ENCODE measurements at regions not wholly inside any gene's neighbourhood (a gene's known extent, or its start where the extent isn't known, plus 50 kb on each side); places are given as distances from the start of the nearest gene placed in this dataset.

DNA sequence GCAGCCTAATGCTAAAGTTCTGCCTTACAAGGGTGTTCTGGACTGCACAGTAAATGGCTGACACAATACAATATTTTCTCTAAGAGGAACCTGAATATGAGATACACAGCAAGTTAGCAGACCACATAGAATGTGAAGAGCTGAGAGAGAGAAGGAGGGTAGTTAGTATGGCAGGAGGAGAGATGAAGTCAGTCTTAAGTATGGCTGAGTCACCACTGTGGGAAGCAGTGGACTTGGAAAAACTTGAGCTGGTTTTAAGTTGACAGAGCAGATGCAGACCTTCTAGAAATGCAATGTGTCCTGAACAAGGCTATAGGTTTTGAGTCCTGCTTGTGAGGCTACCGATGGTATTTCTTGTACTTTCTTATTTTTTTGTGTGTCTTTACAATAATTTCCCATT, 172.5 kb downstream of the SH2D1A start:
- no peak for FAIRE-seq
- DNase-seq (ENCODE audit: insufficient read length, low spot score) = no peak

DNA sequence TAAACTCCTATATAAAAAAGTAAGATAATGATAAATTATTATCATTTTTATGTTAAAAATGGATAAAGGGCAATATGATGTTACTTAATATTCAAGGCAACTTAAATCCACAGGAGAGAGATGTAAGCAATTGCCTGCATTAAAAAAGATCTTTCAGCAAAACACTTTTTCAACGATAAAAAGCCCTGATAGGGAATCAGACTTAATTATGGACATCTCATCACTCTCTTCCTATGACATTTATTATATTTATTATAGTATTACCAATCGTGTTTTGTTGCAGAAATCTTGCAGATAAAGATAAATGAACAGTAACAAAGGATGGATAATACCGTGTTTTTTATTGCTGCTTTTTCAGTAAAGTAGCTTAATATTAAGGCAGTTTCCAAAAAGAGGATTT, 178.5 kb downstream of the SH2D1A start:
- FAIRE-seq (no peak), DNase-seq (ENCODE audit: insufficient read length, low spot score) (no peak)

DNA sequence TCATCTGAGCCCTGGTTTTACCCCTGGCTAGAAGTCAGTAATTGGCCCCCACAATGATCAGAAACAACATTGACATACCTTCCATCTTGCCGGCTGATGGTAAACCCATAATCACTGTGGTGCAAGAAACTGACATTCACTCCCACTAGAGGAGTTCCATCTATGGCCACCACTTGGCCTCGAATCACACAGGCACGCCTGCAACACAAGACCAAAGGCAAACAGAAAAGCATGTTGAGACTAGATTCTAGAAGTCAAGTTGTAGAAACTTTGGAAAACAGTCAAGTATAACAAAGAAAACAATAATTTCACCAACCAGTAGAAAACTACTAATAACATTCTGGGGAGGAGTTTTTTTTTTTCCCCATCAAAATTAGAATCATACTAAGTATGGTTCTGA, 183.4 kb downstream of the SH2D1A start:
- no peak for FAIRE-seq
- DNase-seq (ENCODE audit: insufficient read length, low spot score) = no peak

DNA sequence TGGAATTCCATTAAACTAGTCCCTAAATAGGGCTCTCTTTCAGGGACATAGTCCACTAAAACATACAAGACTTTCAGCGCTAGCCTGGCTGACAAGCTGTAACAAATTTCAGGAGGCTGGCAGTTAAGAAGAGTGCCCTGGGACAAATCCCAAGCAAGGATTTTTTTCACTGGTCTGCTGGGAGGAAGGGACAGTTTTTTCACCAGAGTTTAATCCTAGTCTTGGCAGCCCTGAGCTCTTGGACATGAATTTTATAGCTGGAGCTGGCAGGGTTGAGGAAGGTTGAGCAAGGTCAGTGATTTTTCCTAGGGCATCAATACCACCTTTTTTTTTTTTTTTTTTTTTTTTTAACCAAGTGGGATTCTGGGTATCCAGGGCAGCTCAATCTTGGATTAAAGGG, 184.4 kb downstream of the SH2D1A start:
- DNase-seq (ENCODE audit: insufficient read length, low spot score) = no peak
- FAIRE-seq = no peak

DNA sequence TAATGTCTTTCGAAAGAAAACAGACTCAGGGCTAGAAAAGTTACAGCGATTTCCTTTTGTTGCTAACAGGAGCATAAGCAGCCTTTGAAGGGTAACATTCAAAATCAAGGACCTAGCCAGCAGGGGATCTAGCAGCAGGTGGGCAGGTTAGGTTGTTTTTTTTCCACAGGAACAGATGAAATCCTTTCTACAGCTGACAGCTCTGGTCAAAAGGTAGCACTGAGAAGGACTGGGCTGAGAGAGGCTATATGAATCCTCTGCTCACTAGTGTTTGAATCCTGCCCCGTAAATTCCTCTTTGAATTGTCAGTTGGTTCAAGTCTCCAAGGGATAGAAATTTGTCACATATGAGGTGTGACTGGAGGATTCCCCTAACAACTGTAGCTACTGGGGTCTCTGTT, 188.2 kb downstream of the SH2D1A start:
- FAIRE-seq (no peak), DNase-seq (ENCODE audit: insufficient read length, low spot score) (no peak)

GRCh38 chrX:124540474-124540873, 194.1 kb downstream of the SH2D1A start:
- FAIRE-seq (no peak), DNase-seq (ENCODE audit: insufficient read length, low spot score) (no peak)

- no peak for DNase-seq (ENCODE audit: insufficient read length, low spot score)
- no peak for FAIRE-seq
These were observed 202.2 kb downstream of the SH2D1A start for GRCh38 chrX:124548571-124548970.

DNA sequence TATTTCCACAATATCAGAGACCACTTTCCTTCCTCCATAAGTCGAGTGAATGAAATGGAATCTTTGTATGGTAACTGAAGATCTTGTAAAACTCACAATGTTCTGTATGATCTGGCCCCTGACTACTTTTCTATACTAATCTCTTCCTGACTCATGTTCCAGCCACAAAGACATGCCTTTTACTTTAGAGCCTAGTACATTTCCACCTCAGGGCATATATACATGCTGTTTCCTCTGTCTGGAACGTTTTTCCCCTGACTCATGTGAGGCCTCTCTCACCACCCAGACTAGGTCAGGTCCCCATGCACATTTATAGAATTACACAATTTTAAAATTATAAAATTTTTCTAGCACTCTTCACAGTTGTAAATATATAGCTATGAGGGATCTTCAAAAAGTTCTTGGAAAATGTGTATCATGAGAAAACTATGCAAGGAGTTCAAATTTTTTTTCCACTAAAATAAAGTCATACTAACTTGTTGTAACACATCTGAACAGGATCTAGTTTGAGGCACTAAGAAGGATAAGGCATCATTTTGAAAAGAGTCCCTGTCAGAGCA, 208.8 kb downstream of the SH2D1A start:
- DNase-seq (ENCODE audit: insufficient read length, low spot score) = no peak
- FAIRE-seq = no peak

DNA sequence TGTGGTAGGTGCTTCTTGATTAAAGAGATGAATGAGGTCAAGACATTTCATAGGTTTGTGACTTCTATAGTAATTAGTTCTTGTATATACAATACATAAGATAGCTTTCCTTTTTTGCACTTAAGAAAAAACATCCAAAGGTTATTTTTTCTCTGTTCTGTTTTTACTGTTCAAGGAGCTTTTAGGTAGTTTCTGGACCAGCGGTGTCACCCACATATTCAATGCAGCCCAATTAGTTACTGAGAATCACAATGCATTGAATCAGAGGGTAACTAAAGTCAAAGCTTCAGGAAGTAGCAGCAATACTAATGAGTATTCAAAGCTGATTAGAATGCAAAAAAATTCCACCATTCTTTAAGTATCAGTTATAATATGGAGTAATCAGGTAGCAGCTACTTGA, 211.6 kb downstream of the SH2D1A start:
- FAIRE-seq = peak; percentile 37
- DNase-seq (ENCODE audit: insufficient read length, low spot score) = no peak

GRCh38 chrX:124573468-124573867, 227.1 kb downstream of the SH2D1A start:
- DNase-seq (ENCODE audit: insufficient read length, low spot score) = no peak
- FAIRE-seq = no peak

- FAIRE-seq (no peak), DNase-seq (ENCODE audit: insufficient read length, low spot score) (no peak)
These were observed 246.4 kb downstream of the SH2D1A start for GRCh38 chrX:124592744-124593143.

- no peak for FAIRE-seq
These were observed 247.8 kb downstream of the SH2D1A start for GRCh38 chrX:124594017-124594651.

DNA sequence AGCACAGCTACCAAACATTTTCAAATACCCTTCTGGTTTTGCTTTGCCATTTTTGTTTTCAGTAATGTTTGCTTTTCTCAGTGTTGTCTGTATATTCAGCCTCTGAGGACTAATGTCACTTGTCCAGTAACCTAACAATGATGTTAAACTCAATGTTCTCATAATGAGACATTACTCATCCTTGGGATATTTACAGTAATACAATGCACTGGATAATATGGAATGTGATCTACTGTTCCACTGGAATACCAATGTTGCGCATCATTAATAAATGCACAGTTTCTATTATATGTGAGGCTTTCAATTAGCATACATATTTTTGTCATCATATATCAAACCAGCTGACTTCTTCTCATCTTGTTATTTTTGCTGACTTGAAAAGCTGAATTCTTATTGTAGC, 259.1 kb downstream of the SH2D1A start:
- DNase-seq (ENCODE audit: insufficient read length, low spot score) (no peak), FAIRE-seq (no peak)

More at GRCh38 chrX:124594017-124594651, 247.8 kb downstream of the SH2D1A start:
- no peak for DNase-seq (ENCODE audit: insufficient read length, low spot score)

DNA sequence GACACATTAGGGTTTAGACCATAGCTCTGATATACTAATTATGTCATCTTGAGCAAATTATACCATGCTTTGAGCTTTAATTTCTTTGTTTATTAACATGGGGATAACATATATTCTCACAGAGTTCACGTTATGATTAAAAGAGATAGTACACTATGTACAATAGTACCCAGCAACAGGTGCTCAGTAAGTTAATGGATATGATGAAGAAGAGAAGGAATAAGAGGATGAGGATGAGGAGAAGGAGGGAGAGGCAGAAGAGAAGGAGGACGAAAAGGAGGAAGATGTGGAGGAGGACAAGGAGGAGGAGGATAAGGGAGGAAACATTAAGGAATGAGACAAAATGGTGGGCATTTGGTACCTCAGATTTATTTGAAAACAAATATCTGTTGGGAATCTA, 260.4 kb downstream of the SH2D1A start:
- FAIRE-seq (no peak), DNase-seq (ENCODE audit: insufficient read length, low spot score) (no peak)

- DNase-seq (ENCODE audit: insufficient read length, low spot score) (no peak), FAIRE-seq (no peak)
These were observed 273.3 kb downstream of the SH2D1A start for GRCh38 chrX:124619710-124620109.

DNA sequence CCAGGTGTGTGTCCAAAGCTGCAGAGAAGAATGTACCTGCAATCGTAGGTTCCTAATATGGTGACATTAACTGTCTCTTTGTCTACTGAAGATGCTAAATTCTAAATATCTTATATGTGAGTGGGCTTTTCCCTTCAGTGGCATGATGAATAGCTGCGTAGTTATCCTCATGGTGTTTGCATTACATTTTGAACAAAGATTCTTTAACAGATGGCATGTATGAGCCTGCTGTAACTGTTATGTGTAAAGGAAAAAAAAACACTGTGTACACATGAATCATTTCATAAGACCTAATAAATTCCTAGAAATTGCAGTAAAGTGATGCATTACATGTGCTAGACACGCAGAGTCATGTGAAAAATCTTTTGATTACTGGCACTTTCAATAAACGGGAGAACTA, 288.0 kb downstream of the SH2D1A start:
- no peak for FAIRE-seq

GRCh38 chrX:124641737-124642491, 295.6 kb downstream of the SH2D1A start:
- DNase-seq (ENCODE audit: insufficient read length, low spot score) = no peak
- FAIRE-seq = no peak

More for the DNA sequence above, 288.0 kb downstream of the SH2D1A start:
- no peak for DNase-seq (ENCODE audit: insufficient read length, low spot score)

DNA sequence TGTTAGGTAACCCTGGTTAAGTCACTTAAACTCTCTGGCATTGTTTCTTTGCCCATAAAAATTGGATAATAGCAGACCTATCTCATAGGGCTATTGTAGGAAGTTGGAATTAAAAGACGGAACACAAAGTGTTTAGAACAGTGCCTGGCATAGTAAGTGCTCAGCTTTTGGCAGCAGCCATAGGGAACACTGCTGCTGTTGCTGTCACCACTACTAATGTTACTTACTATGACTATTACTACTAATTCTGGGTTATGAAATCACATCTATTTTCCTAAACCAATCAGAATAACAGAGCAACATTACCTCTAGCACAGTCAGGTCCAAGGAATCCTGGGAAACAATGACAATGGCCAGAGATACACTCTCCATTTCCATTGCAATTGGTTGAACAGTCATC, 300.0 kb downstream of the SH2D1A start:
- no peak for FAIRE-seq

DNA sequence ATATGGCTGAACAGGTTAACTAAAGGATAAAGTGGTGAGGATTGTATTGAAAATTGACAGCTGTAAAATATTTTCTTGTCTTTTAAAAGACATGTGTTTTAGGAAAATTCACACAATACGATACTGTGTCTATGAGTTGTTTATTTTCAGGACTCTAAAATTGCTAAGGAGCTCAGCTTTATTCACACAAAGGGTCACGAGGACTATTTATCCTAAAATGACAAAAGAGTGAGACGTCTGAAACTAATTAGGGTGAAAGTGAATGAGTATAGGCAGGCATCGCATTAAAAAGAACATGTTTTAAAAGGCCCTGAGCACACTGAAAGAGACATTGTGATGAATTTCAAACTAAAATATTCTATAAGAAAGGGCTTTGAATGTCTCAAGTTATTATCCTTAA, 304.7 kb downstream of the SH2D1A start:
- FAIRE-seq (no peak), DNase-seq (ENCODE audit: insufficient read length, low spot score) (no peak)

More for the DNA sequence above, 300.0 kb downstream of the SH2D1A start:
- no peak for DNase-seq (ENCODE audit: insufficient read length, low spot score)

- no peak for DNase-seq (ENCODE audit: insufficient read length, low spot score)
- FAIRE-seq = no peak
These were observed 319.4 kb downstream of the SH2D1A start for GRCh38 chrX:124665621-124666400.

- DNase-seq (ENCODE audit: insufficient read length, low spot score) (no peak), FAIRE-seq (no peak)
These were observed 332.8 kb downstream of the SH2D1A start for GRCh38 chrX:124679199-124679598.
